CD14-positive monocyte (primary cell): ENCODE measurements at regions not wholly inside any gene's neighbourhood (a gene's known extent, or its start where the extent isn't known, plus 50 kb on each side); places are given as distances from the start of the nearest gene placed in this dataset.

ENCODE experiments used
- DNase-seq, 3 donors: peaks; one replicate each; pipeline ENCODE4 v3.0.0-alpha.2; 2011 to 2022
- H2AFZ ChIP-seq: 2 replicates; pipeline ENCODE4 v1.6.0; 2012; ENCODE audit warnings: mild to moderate bottlenecking, low read depth, low read length, inconsistent platforms; ENCODE audit not compliant: insufficient read depth, poor library complexity, severe bottlenecking
- H3K27ac ChIP-seq, 2 donors: 1 replicate in 1 of 2; 2 replicates in 1 of 2; pipeline ENCODE4 v1.5.1; 2012 to 2013; ENCODE audit warnings: low read length in 2 of 2, control low read depth in 1 of 2, inconsistent platforms in 1 of 2, low read depth in 1 of 2, mild to moderate bottlenecking in 1 of 2
- H3K27me3 ChIP-seq, 2 donors: one replicate each; pipeline versions ENCODE4 v1.6.0 to v1.6.1; 2011 to 2013; ENCODE audit warnings: low read length in 2 of 2; ENCODE audit not compliant: control insufficient read depth in 2 of 2, insufficient read depth in 2 of 2
- H3K36me3 ChIP-seq, 2 donors: replicated peaks in 1 of 2; 1 replicate in 1 of 2; 2 replicates in 1 of 2; pipeline versions ENCODE4 v1.5.1 to v1.6.1; 2012 to 2013; ENCODE audit warnings: low read length in 2 of 2, control low read depth in 1 of 2, inconsistent platforms in 1 of 2, mild to moderate bottlenecking in 1 of 2; ENCODE audit not compliant: insufficient read depth in 2 of 2, control insufficient read depth in 1 of 2
- H3K4me1 ChIP-seq, 2 donors: 1 replicate in 1 of 2; 2 replicates in 1 of 2; pipeline versions ENCODE4 v1.5.1 to v1.6.1; 2012 to 2013; ENCODE audit warnings: low read length in 2 of 2, control low read depth in 1 of 2, inconsistent platforms in 1 of 2, mild to moderate bottlenecking in 1 of 2, moderate library complexity in 1 of 2; ENCODE audit not compliant: insufficient read depth in 2 of 2, control insufficient read depth in 1 of 2
- H3K4me2 ChIP-seq: replicated peaks from 2 replicates; pipeline ENCODE3; 2012; ENCODE audit warnings: low read length, moderate library complexity, mild to moderate bottlenecking; ENCODE audit not compliant: poor library complexity, severe bottlenecking; ENCODE audit errors: extremely low read depth
- H3K4me3 ChIP-seq, 3 experiments: fragments of 200-600 bp in 1 of 3; sonication (generic) in 1 of 3; replicated peaks in 1 of 3; 1 replicate in 2 of 3; 2 replicates in 1 of 3; pipeline ENCODE4 v1.5.1; 2011 to 2013; ENCODE audit warnings: low read length in 3 of 3, mild to moderate bottlenecking in 3 of 3, control low read depth in 2 of 3, low read depth in 2 of 3, inconsistent platforms in 1 of 3, moderate library complexity in 1 of 3
- H3K79me2 ChIP-seq: 2 replicates; pipeline ENCODE4 v1.6.0; 2012; ENCODE audit warnings: mild to moderate bottlenecking, control low read depth, inconsistent platforms, low read length, moderate library complexity; ENCODE audit not compliant: insufficient read depth
- H3K9ac ChIP-seq: 2 replicates; pipeline ENCODE4 v1.6.0; 2017; ENCODE audit warnings: low read length, mild to moderate bottlenecking; ENCODE audit not compliant: insufficient read depth, poor library complexity, severe bottlenecking
- H3K9me3 ChIP-seq, 2 donors: replicated peaks in 1 of 2; 1 replicate in 1 of 2; 2 replicates in 1 of 2; pipeline versions ENCODE4 v1.5.1 to v1.6.1; 2012 to 2013; ENCODE audit warnings: low read length in 2 of 2, control low read depth in 1 of 2; ENCODE audit not compliant: control insufficient read depth in 1 of 2, insufficient read depth in 1 of 2
- H4K20me1 ChIP-seq: 2 replicates; pipeline ENCODE4 v1.6.0; 2012; ENCODE audit warnings: mild to moderate bottlenecking, low read length, control low read depth, moderate library complexity; ENCODE audit not compliant: insufficient read depth
- H3K27ac Mint-ChIP-seq, 7 donors: one replicate each; pipeline ENCODE4 v1.8.0; 2020; ENCODE audit warnings: mild to moderate bottlenecking in 7 of 7, mixed read lengths in 7 of 7, moderate library complexity in 6 of 7, inconsistent platforms in 2 of 7
- H3K27me3 Mint-ChIP-seq, 3 donors: one replicate each; pipeline ENCODE4 v1.8.0; 2021 to 2022; ENCODE audit warnings: low read depth in 3 of 3, mild to moderate bottlenecking in 3 of 3, mixed read lengths in 3 of 3, moderate library complexity in 3 of 3, inconsistent platforms in 1 of 3
- H3K36me3 Mint-ChIP-seq, 2 donors: one replicate each; pipeline ENCODE4 v1.8.0; 2020; ENCODE audit warnings: mixed read lengths in 2 of 2, inconsistent platforms in 1 of 2, mild to moderate bottlenecking in 1 of 2
- H3K4me1 Mint-ChIP-seq: one replicate; pipeline ENCODE4 v1.8.0; 2020; ENCODE audit warnings: mild to moderate bottlenecking, mixed read lengths
- H3K4me3 Mint-ChIP-seq, 2 donors: one replicate each; pipeline ENCODE4 v1.8.0; 2020; ENCODE audit warnings: mild to moderate bottlenecking in 2 of 2, mixed read lengths in 2 of 2, moderate library complexity in 1 of 2
- H3K9me3 Mint-ChIP-seq, 7 donors: one replicate each; pipeline ENCODE4 v1.8.0; 2020 to 2022; ENCODE audit warnings: mixed read lengths in 7 of 7, mild to moderate bottlenecking in 6 of 7, moderate library complexity in 6 of 7, inconsistent platforms in 2 of 7
- CTCF ChIP-seq: fragments of 200-600 bp; IDR thresholded peaks from one replicate; pipeline ENCODE4 v1.8.0; 2022; ENCODE audit warnings: antibody characterized with exemption, mild to moderate bottlenecking
- WGBS: methylation state at CpG from one replicate; pipeline ENCODE4 v1.1.5; 2013; ENCODE audit warnings: missing lambda C conversion rate; ENCODE audit not compliant: insufficient coverage; 5-methylcytosine and 5-hydroxymethylcytosine counted together
- intact Hi-C, 2 donors: fragments of 100-400 bp; cut with micrococcal nuclease; formaldehyde crosslinking; loops; one replicate each; pipeline versions ENCODE4 v1.15.0 to v1.15.1; 2023

GRCh38 chr22:47323518-47323917 is 561.1 kb downstream of the TBC1D22A start:
- no peak for DNase-seq
- Histone ChIP-seq H4K20me1 (no peaks in the 10 kb centered on the region), H3K27ac (no peak overlapping the region), H3K9me3 (peaks cover 10 to 17% of the 10 kb centered on the region in 2 donors), H3K36me3 (no peaks in the 10 kb centered on the region), H3K4me1 (no peaks in the 10 kb centered on the region), H2AFZ (no peak overlapping the region), H3K27me3 (no peaks in the 10 kb centered on the region), H3K9ac (no peak overlapping the region), H3K79me2 (no peaks in the 10 kb centered on the region), H3K4me2 (no peak overlapping the region), H3K4me3 (no peak overlapping the region)
- Mint-ChIP-seq H3K27me3 (peaks cover under 1 to 6% (median 5%) of the 10 kb centered on the region in 3 donors), H3K9me3 (peaks cover 2 to 11% (median 3%) of the 10 kb centered on the region in 7 donors), H3K27ac (no peak overlapping the region), H3K36me3 (no peaks in the 10 kb centered on the region), H3K4me1 (no peaks in the 10 kb centered on the region), H3K4me3 (no peak overlapping the region)
- WGBS, result 89% methylated on average over 3 of the region's 6 CpGs
- intact Hi-C loops, result no loop called here
- TF ChIP-seq CTCF, result no peak

- WGBS, result 71% methylated on average over 7 of the region's 7 CpGs
- H3K9ac ChIP-seq, result no peak overlapping the region
- H3K4me1 Mint-ChIP-seq, result no peaks in the 10 kb centered on the region
Measured at GRCh38 chr22:47322854-47323253, 560.4 kb downstream of the TBC1D22A start.

More at GRCh38 chr22:47322854-47323253, 560.4 kb downstream of the TBC1D22A start:
- no peak for TF ChIP-seq CTCF
- no peaks in the 10 kb centered on the region for H3K79me2 ChIP-seq
- no peak for DNase-seq
- H3K4me2 ChIP-seq, result no peak overlapping the region
- Mint-ChIP-seq H3K36me3 (no peaks in the 10 kb centered on the region), H3K9me3 (peaks cover 2 to 11% (median 3%) of the 10 kb centered on the region in 7 donors), H3K27me3 (peaks cover 2 to 4% (median 3%) of the 10 kb centered on the region in 3 donors), H3K27ac (no peak overlapping the region), H3K4me3 (no peak overlapping the region)
- intact Hi-C loops, result no loop called here
- no peaks in the 10 kb centered on the region for H3K4me1 ChIP-seq
- no peaks in the 10 kb centered on the region for H3K27me3 ChIP-seq
- H3K4me3 ChIP-seq, result no peak overlapping the region
- no peak overlapping the region for H3K27ac ChIP-seq
- H3K9me3 ChIP-seq, result peaks cover 10 to 17% of the 10 kb centered on the region in 2 donors
- no peak overlapping the region for H2AFZ ChIP-seq
- no peaks in the 10 kb centered on the region for H4K20me1 ChIP-seq
- H3K36me3 ChIP-seq, result no peaks in the 10 kb centered on the region
